Effector memory CD8-positive, alpha-beta T cell (primary cell): ENCODE measurements at regions not wholly inside any gene's neighbourhood (a gene's known extent, or its start where the extent isn't known, plus 50 kb on each side); places are given as distances from the start of the nearest gene placed in this dataset.
"Not testable (repeated sequence)": the region's sequence is repeated elsewhere in the genome, so short reads cannot be mapped to it uniquely, and the experiment has no call there.

Experiments
- ATAC-seq: fragments of 150-1000 bp; cut with Tn5 transposase; replicated peaks from 2 replicates; pipeline ENCODE4 v1.10.0; 2021; ENCODE audit warnings: mild to moderate bottlenecking, moderate library complexity
- DNase-seq, 3 experiments: peaks; one replicate each; pipeline ENCODE4 v3.0.0; 2021
- H3K27ac Mint-ChIP-seq, 2 donors: one replicate each; pipeline ENCODE4 v1.8.0; 2022; ENCODE audit warnings: mild to moderate bottlenecking in 2 of 2, mixed read lengths in 2 of 2, moderate library complexity in 2 of 2
- H3K27me3 Mint-ChIP-seq, 2 donors: one replicate each; pipeline ENCODE4 v1.8.0; 2022; ENCODE audit warnings: mixed read lengths in 2 of 2
- H3K36me3 Mint-ChIP-seq: one replicate; pipeline ENCODE4 v1.8.0; 2022; ENCODE audit warnings: mild to moderate bottlenecking, moderate library complexity, mixed read lengths; ENCODE audit not compliant: insufficient read depth
- H3K4me1 Mint-ChIP-seq, 2 donors: one replicate each; pipeline ENCODE4 v1.8.0; 2022; ENCODE audit warnings: low read depth in 2 of 2, mixed read lengths in 2 of 2
- H3K4me3 Mint-ChIP-seq, 2 donors: one replicate each; pipeline ENCODE4 v1.8.0; 2022; ENCODE audit warnings: mild to moderate bottlenecking in 2 of 2, mixed read lengths in 2 of 2, moderate library complexity in 2 of 2
- H3K9me3 Mint-ChIP-seq, 2 donors: one replicate each; pipeline ENCODE4 v1.8.0; 2022; ENCODE audit warnings: mixed read lengths in 2 of 2

DNA sequence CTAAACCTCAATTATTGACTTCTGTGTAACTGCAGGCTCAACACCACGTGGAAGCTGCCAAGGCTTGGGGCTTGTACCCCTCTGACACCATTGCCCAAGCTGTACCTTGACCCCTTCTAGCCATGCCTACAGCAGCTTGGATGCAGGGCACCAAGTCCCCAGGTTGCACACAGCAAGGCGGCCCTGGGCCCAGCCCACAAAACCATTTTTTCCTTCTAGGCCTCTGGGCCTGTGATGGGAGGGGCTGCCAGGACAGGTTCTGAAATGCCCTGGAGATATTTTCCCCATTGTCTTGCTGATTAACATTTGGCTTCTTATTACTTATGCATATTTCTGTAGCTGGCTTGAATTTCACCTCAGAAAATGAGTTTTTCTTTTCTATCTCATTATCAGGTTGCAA lies 610.0 kb upstream of the LRRN3 start:
- Mint-ChIP-seq H3K27ac (no peak overlapping the region), H3K36me3 (no peaks in the 10 kb centered on the region), H3K9me3 (peaks cover 7% of the 10 kb centered on the region in 2 donors), H3K27me3 (no peaks in the 10 kb centered on the region), H3K4me3 (no peak overlapping the region), H3K4me1 (no peaks in the 10 kb centered on the region)
- DNase-seq (no peak), ATAC-seq (no peak)

DNA sequence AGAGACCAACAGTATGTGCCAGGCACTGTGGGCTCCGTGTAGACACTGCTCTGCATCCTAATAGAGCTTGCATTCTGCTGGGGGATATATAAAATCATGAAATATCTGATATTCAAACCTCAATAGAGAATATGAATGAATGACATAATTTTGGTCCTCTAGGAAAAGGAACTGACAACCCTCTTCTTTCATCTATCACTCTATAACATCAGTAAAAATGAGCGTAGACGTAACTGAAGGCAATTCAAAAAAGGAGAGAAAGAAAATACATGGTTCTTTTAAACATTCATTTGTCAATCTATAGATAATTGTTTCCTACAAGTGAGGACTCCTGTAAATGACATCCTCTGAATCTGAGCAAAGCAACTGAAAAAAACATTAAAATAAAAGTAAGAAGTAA lies 607.4 kb upstream of the LRRN3 start:
- peaks cover 7% of the 10 kb centered on the region in 2 donors for H3K9me3 Mint-ChIP-seq
- no peak overlapping the region for H3K27ac Mint-ChIP-seq
- H3K4me3 Mint-ChIP-seq: no peak overlapping the region
- no peaks in the 10 kb centered on the region for H3K36me3 Mint-ChIP-seq
- ATAC-seq: no peak
- no peaks in the 10 kb centered on the region for H3K27me3 Mint-ChIP-seq
- no peak for DNase-seq
- H3K4me1 Mint-ChIP-seq: no peaks in the 10 kb centered on the region

DNA sequence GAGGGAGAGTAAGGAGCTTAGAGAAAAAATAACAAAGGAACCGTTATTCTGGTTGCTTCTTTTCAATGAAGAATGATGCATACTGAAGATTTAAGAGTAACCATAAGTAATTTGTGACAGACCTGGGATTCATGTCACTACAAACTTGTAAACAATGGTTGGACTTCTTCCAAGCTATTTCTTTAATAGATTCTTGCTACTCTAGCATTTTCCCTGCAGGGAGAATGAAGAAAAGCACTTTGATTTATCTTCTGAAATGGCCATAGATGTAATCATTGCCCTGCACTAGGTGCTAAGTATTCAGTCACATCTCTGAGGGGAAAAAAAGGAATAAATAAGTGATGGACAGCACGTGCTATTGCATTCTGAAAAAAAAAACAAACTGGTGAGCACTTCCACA lies 606.6 kb upstream of the LRRN3 start:
- ATAC-seq (no peak), DNase-seq (no peak)
- Mint-ChIP-seq H3K27me3 (no peaks in the 10 kb centered on the region), H3K36me3 (no peaks in the 10 kb centered on the region), H3K4me1 (no peaks in the 10 kb centered on the region), H3K4me3 (no peak overlapping the region), H3K9me3 (peaks cover 4 to 7% of the 10 kb centered on the region in 2 donors), H3K27ac (no peak overlapping the region)

DNA sequence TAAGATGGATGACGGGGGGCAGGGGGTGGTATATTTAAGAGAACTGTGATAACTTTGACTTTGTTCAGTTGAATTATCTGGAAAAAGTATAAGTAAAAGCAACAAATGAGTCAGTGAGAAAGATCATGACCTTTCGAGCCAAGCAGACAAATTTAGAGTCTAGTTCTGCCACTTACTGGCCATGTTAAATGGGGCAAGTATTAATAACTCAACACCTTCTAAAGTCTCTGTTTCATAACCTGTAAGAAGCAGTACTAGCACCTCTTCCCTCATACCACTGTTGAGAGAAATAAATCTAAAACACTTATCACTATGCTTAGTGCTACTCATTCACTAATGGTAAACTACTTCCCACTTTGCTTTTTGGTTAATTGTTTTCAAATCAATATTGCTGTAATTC lies 604.4 kb upstream of the LRRN3 start:
- no peaks in the 10 kb centered on the region for H3K4me1 Mint-ChIP-seq
- H3K36me3 Mint-ChIP-seq: no peaks in the 10 kb centered on the region
- H3K27me3 Mint-ChIP-seq: no peaks in the 10 kb centered on the region
- H3K9me3 Mint-ChIP-seq: peaks cover 0 to 11% of the 10 kb centered on the region in 2 donors
- H3K4me3 Mint-ChIP-seq: no peak overlapping the region
- DNase-seq (no peak), ATAC-seq (no peak)
- no peak overlapping the region for H3K27ac Mint-ChIP-seq

DNA sequence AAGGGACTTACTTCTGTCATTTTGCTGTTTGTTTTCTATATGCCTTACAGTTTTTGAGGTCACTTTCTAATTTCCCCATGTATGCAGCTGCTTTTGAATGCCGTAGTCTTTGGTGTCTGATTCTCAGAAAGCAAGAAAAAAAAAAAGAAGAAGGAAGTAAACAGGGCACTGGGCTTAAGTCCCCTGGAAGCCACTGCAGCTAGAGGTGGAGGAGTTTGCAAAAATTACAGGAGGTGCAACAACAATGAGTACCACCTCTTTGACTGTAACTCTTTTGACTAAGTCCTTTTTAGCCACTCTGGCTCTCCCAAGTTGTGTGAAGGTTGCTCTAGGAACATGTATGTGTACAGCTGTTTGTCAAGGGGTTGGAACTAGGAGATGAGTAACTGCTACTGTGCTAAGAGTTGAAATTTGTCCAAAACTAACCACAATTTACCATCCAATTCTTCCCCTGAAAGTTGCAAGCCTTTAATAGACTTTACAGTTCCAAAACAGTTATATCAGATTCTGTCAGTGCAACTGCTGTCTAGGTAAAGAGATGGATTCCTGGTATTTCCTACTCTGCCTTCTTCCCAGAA lies 588.0 kb upstream of the LRRN3 start:
- no peaks in the 10 kb centered on the region for H3K4me1 Mint-ChIP-seq
- H3K27me3 Mint-ChIP-seq: no peaks in the 10 kb centered on the region
- DNase-seq (no peak), ATAC-seq (no peak)
- H3K4me3 Mint-ChIP-seq: no peak overlapping the region
- H3K27ac Mint-ChIP-seq: no peak overlapping the region
- H3K36me3 Mint-ChIP-seq: no peaks in the 10 kb centered on the region
- peaks cover 0 to 4% of the 10 kb centered on the region in 2 donors for H3K9me3 Mint-ChIP-seq

DNA sequence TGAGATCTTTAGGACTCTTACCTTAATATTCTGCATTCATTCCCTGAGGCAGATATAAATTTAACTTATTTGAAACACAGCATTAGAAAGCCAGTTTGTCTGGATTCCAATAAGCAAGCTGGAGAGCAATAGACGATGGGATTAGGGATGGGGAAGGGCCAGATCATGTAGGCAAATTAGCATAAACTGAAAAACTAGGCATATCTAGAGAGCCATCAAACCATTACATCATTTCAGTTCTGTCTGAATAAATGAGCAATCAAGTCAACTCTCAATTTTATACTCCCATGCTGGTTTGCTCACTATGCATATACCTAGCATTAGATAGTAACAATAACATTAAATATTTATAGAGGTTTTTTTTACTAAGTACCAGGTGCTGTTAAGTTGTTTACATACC lies 583.6 kb upstream of the LRRN3 start:
- peaks cover 0 to 2% of the 10 kb centered on the region in 2 donors for H3K9me3 Mint-ChIP-seq
- H3K27ac Mint-ChIP-seq: no peak overlapping the region

DNA sequence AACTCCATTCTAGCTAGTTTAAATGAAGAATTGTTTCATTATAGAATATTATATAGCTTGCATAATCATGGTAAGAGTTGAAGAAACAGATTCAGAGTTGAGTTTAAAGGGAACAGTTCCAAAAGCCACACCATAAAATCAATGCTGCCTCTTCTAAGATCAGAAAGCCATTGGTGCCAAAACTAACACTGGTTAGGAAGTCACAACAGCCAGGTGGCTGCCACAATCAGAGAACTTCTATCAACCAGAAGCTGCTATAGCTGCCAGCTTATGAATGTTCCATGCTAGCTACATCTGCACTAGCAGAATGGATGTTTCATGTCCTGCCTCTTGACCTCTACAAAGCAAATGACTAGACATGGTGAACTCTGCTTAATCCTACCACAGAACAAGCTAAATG lies 583.1 kb upstream of the LRRN3 start:
- H3K4me3 Mint-ChIP-seq: no peak overlapping the region
- H3K4me1 Mint-ChIP-seq: no peaks in the 10 kb centered on the region
- ATAC-seq: no peak
- H3K27me3 Mint-ChIP-seq: no peaks in the 10 kb centered on the region
- H3K9me3 Mint-ChIP-seq: peaks cover 0 to 2% of the 10 kb centered on the region in 2 donors
- no peak overlapping the region for H3K27ac Mint-ChIP-seq
- DNase-seq: no peak
- no peaks in the 10 kb centered on the region for H3K36me3 Mint-ChIP-seq

More for the DNA sequence above, 583.6 kb upstream of the LRRN3 start:
- no peaks in the 10 kb centered on the region for H3K27me3 Mint-ChIP-seq
- DNase-seq (no peak), ATAC-seq (no peak)
- H3K4me3 Mint-ChIP-seq: no peak overlapping the region
- no peaks in the 10 kb centered on the region for H3K4me1 Mint-ChIP-seq
- no peaks in the 10 kb centered on the region for H3K36me3 Mint-ChIP-seq

DNA sequence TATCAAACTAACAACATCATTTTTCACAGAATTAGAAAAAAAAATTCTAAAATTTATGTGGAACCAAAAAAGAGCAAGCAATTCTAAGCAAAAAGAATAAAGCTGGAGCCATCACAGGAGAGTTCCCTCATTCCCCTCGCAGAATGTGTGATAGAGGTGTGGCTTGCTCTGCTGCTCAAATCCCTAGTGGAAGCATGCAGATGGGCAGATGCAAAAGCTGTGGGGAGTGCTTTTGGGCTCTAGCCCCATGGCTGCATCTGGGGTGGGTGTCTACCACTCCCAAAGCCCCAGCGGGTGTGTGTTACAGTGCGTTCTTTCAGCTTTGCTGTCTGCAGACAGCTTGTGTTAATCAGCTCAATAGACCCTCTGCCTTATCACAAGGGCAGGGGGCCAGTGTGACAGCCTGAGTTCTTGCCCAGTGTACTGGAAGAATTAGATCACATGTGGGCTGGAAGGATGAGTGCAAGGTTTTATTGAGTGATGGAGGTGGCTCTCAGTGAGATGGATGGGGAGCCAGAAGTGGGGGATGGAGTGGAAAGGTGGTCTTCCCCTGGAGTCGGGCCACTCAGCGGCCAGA lies 575.9 kb upstream of the LRRN3 start:
- H3K4me1 Mint-ChIP-seq, H3K27ac Mint-ChIP-seq, H3K27me3 Mint-ChIP-seq, ATAC-seq, H3K9me3 Mint-ChIP-seq, H3K36me3 Mint-ChIP-seq, H3K4me3 Mint-ChIP-seq, DNase-seq: not testable (repeated sequence)

DNA sequence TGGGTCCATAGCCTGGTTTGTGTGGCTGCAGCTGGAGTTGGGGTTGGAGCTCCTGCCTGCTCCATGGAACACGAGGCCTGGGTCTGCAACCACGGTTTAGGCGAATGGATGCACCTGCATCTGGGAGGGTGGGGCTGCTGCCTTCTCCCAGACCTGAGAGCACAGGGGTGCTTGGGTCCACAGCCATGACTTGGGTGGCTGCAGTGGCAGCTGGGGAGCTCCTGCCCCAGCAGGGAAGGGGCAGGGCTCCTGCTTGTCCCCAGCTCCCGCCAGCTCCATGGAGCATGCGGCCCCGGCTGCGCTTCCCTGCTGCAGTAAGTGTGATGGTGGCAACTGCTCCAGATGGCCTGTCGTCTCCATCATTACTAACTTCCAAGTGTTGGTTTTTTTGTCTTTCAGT lies 571.1 kb upstream of the LRRN3 start:
- H3K9me3 Mint-ChIP-seq: peaks cover 1 to 6% of the 10 kb centered on the region in 2 donors
- H3K27ac Mint-ChIP-seq: no peak overlapping the region
- H3K4me1 Mint-ChIP-seq: no peaks in the 10 kb centered on the region
- no peak for DNase-seq
- no peak overlapping the region for H3K4me3 Mint-ChIP-seq
- no peaks in the 10 kb centered on the region for H3K36me3 Mint-ChIP-seq
- no peaks in the 10 kb centered on the region for H3K27me3 Mint-ChIP-seq
- ATAC-seq: no peak

DNA sequence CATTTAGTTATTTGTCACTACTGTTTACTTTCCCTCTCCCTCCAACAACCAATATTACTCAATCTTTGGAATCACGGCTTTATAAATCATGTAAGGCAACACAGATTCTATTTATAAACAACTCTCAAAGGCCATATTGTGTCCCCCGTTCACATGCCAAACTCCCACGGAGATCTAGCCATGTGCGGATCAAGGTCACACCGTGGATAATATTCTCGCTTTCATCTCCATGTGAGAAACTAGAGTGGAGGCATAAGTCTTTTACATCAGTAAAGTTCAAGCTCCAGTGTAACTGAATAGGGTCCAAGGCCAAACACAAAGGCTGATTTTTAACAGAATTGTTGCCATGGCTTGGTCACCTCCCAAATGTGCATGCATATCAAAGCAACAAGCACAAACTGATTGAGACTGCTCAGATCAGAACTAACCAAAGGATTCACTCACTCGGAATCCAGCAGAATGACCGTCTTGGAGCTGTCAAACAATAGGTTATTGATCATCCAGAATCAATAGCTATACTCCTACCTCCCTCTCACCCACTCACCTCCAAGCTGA lies 569.5 kb upstream of the LRRN3 start:
- H3K4me3 Mint-ChIP-seq: no peak overlapping the region
- H3K9me3 Mint-ChIP-seq: peaks cover 0 to 12% of the 10 kb centered on the region in 2 donors
- no peaks in the 10 kb centered on the region for H3K27me3 Mint-ChIP-seq
- no peak overlapping the region for H3K27ac Mint-ChIP-seq
- no peaks in the 10 kb centered on the region for H3K36me3 Mint-ChIP-seq
- H3K4me1 Mint-ChIP-seq: no peaks in the 10 kb centered on the region
- ATAC-seq (no peak), DNase-seq (no peak)

DNA sequence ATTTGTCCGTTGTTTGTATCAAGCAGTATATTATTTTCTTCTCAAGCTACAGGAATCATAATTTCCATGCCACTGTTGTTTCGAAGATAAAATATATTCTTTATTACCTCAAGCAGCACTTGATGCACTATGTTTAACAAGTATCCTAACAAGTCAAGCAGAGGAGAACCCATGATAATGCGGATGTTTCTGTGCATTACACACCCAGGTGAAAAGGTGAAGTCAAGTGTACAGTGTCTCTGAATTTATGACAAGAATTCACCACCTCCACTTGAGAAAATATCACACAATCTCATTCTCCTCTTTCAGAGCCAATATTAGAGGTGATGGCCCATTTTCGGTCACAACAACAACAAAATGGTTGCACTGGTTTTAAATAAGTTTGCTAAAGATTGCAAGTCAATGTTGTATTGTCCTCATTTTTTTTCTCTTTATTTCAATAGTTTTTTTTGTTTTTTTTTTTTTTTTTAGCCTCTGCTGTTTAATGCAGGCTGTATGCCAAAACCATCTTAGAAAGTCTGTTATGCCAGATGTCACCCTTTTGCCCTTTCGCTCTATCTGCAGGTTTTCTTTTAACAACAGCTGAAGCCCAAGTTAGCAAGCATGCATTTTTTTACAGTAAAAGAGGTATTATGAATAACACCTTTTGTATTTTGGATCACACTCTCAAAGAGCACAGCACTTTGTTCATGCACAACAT lies 568.7 kb upstream of the LRRN3 start:
- no peaks in the 10 kb centered on the region for H3K4me1 Mint-ChIP-seq
- no peak overlapping the region for H3K27ac Mint-ChIP-seq
- no peak overlapping the region for H3K4me3 Mint-ChIP-seq
- no peaks in the 10 kb centered on the region for H3K27me3 Mint-ChIP-seq
- DNase-seq (no peak), ATAC-seq (no peak)
- H3K9me3 Mint-ChIP-seq: peaks cover 0 to 12% of the 10 kb centered on the region in 2 donors
- no peaks in the 10 kb centered on the region for H3K36me3 Mint-ChIP-seq

DNA sequence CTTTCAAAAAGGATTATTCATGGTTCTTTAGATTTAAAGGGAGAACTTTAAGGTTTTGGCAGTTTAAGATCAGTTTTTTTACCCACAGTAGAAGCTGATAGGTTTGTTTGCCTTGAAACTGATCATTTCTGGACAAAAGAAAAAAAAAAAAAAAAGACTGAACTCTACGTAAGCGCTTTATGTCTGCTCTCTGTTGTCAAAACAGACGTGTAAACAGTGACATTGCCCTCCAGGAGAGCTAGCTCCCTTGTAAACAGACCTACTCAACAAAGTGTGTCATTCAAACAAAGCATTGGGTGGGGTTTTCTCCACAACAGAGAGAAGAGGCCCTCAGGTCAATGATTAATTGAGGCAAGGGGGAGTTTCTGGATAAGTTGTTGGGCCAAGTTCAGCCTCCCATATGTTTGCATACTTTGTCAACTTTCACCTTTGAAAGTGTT lies 568.1 kb upstream of the LRRN3 start:
- Mint-ChIP-seq H3K36me3 (no peaks in the 10 kb centered on the region), H3K27ac (no peak overlapping the region), H3K4me1 (no peaks in the 10 kb centered on the region), H3K27me3 (no peaks in the 10 kb centered on the region), H3K4me3 (no peak overlapping the region), H3K9me3 (peaks cover 0 to 12% of the 10 kb centered on the region in 2 donors)
- ATAC-seq (no peak), DNase-seq (no peak)

DNA sequence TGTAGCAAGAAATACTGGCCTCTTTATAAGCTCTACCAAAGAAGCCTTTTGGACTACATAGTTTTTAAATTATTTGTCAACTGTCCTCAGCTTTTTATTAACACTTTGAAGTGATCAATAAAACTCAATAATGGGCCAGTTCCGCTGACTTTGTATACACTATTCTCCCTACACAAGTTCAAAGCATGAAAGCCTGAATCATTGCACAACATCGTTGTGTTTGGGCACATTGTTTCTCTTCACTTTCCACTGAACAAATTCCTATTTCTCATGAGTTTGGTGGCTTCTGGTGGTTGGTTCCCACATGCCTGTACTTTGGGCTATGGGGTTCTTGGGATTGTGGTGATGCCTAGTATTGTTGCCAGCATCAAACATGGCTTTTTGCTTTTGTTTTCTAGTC lies 561.8 kb upstream of the LRRN3 start:
- Mint-ChIP-seq H3K4me1 (no peaks in the 10 kb centered on the region), H3K36me3 (no peaks in the 10 kb centered on the region), H3K27me3 (no peaks in the 10 kb centered on the region), H3K9me3 (peaks cover 4 to 6% of the 10 kb centered on the region in 2 donors), H3K27ac (no peak overlapping the region), H3K4me3 (no peak overlapping the region)
- ATAC-seq: no peak
- DNase-seq: no peak

DNA sequence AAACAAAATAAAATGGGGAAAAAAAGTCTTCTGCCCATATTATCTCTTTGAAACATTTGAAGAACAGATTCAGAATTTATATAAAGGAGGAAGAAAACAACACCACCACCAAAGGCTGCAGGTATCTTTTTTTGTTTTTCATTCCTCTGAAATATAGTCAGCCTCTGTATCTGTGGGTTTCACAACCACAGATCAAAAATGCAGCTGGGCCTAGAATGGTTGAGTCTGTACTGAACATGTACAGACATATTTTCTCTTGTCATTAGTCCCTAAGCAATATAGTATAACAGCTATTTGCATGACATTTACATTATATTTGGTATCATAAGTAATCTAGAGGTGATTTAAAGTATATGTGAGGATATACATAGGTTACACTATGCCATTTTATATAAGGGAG lies 559.7 kb upstream of the LRRN3 start:
- no peaks in the 10 kb centered on the region for H3K36me3 Mint-ChIP-seq
- no peak overlapping the region for H3K4me3 Mint-ChIP-seq
- no peaks in the 10 kb centered on the region for H3K27me3 Mint-ChIP-seq
- H3K9me3 Mint-ChIP-seq: peaks cover 0 to 4% of the 10 kb centered on the region in 2 donors
- ATAC-seq (no peak), DNase-seq (no peak)
- no peak overlapping the region for H3K27ac Mint-ChIP-seq
- H3K4me1 Mint-ChIP-seq: no peaks in the 10 kb centered on the region
